H1 (cell line): ENCODE measurements at regions not wholly inside any gene's neighbourhood (a gene's known extent, or its start where the extent isn't known, plus 50 kb on each side); places are given as distances from the start of the nearest gene placed in this dataset.

Source experiments
- CTCF ChIA-PET: fragments of 300-600 bp; sonication (Branson Sonifier 250); formaldehyde crosslinking; loops from one replicate; lab custom pipeline; 2021; ENCODE audit not compliant: partially characterized antibody; lab: Charles Lee
- POLR2A ChIA-PET: fragments of 300-600 bp; sonication (Branson Sonifier 250); formaldehyde crosslinking; loops from one replicate; lab custom pipeline; 2021; ENCODE audit warnings: inconsistent platforms; ENCODE audit not compliant: partially characterized antibody; lab: Charles Lee
- DNase-seq, 2 experiments: peaks; one replicate each; pipeline versions ENCODE4 v3.0.0 to v3.0.0-alpha.2; 2010 to 2022; ENCODE audit warnings: low spot score in 2 of 2, low read depth in 1 of 2, mixed read lengths in 1 of 2
- FAIRE-seq: peaks from 2 replicates; lab custom pipeline; 2011; peaks lifted over from hg19 to GRCh38; lab: Jason Lieb, UNC
- H2AFZ ChIP-seq: 2 replicates; pipeline ENCODE4 v1.8.1; 2012; ENCODE audit warnings: low read length, inconsistent platforms
- H2AK5ac ChIP-seq: 2 replicates; pipeline ENCODE4 v1.6.1; 2013; ENCODE audit warnings: low read depth, low read length
- H2BK120ac ChIP-seq: replicated peaks from 2 replicates; pipeline ENCODE3; 2013; ENCODE audit warnings: low read depth, low read length, inconsistent platforms
- H2BK12ac ChIP-seq: 2 replicates; pipeline ENCODE4 v1.6.1; 2013; ENCODE audit warnings: low read depth, low read length
- H2BK15ac ChIP-seq: 2 replicates; pipeline ENCODE4 v1.6.1; 2013; ENCODE audit warnings: low read length
- H2BK20ac ChIP-seq: 2 replicates; pipeline ENCODE4 v1.6.1; 2013; ENCODE audit warnings: low read length
- H2BK5ac ChIP-seq: 2 replicates; pipeline ENCODE4 v1.6.1; 2013; ENCODE audit warnings: low read depth, low read length
- H3K14ac ChIP-seq: 2 replicates; pipeline ENCODE4 v1.6.1; 2013; ENCODE audit warnings: inconsistent platforms; ENCODE audit not compliant: insufficient read length
- H3K18ac ChIP-seq: 2 replicates; pipeline ENCODE4 v1.6.1; 2013; ENCODE audit warnings: low read length; ENCODE audit errors: extremely low read depth
- H3K23ac ChIP-seq: 2 replicates; pipeline ENCODE4 v1.6.1; 2013; ENCODE audit warnings: inconsistent platforms; ENCODE audit not compliant: insufficient read length
- H3K23me2 ChIP-seq: 2 replicates; pipeline ENCODE4 v1.6.1; 2013; ENCODE audit warnings: low read depth, low read length
- H3K27ac ChIP-seq: 2 replicates; pipeline ENCODE4 v1.6.1; 2011; ENCODE audit warnings: low read depth, low read length, inconsistent platforms
- H3K27me3 ChIP-seq, 4 experiments: replicated peaks in 1 of 4; 1 replicate in 1 of 4; 2 replicates in 3 of 4; pipeline versions ENCODE4 v1.6.1 to v1.8.1; 2011 to 2013; ENCODE audit warnings: low read length in 3 of 4, mild to moderate bottlenecking in 3 of 4, inconsistent platforms in 2 of 4, mixed read lengths in 2 of 4, moderate library complexity in 1 of 4; ENCODE audit not compliant: control insufficient read depth in 3 of 4, insufficient read depth in 3 of 4; ENCODE audit errors: extremely low read depth in 1 of 4
- H3K36me3 ChIP-seq, 4 experiments: 2 replicates each; pipeline versions ENCODE4 v1.6.1 to v1.8.1; 2011 to 2013; ENCODE audit warnings: mild to moderate bottlenecking in 4 of 4, low read length in 3 of 4, moderate library complexity in 2 of 4, control low read depth in 1 of 4, inconsistent platforms in 1 of 4; ENCODE audit not compliant: insufficient read depth in 4 of 4, control insufficient read depth in 2 of 4
- H3K4ac ChIP-seq: replicated peaks from 2 replicates; pipeline ENCODE3; 2013; ENCODE audit warnings: low read length, low read depth, mixed read lengths, inconsistent platforms; ENCODE audit not compliant: insufficient read length
- H3K4me1 ChIP-seq, 4 experiments: replicated peaks in 1 of 4; 1 replicate in 1 of 4; 2 replicates in 3 of 4; pipeline versions ENCODE4 v1.6.1 to v1.8.1; 2011 to 2013; ENCODE audit warnings: low read length in 3 of 4, inconsistent platforms in 2 of 4, mixed read lengths in 1 of 4; ENCODE audit not compliant: insufficient read depth in 4 of 4, control insufficient read depth in 3 of 4
- H3K4me2 ChIP-seq, 2 experiments: 2 replicates each; pipeline versions ENCODE4 v1.6.1 to v1.8.1; 2011 to 2013; ENCODE audit warnings: low read depth in 2 of 2, low read length in 2 of 2, control low read depth in 1 of 2, inconsistent platforms in 1 of 2, mild to moderate bottlenecking in 1 of 2; ENCODE audit not compliant: insufficient read depth in 1 of 2
- H3K4me3 ChIP-seq, 4 experiments: fragments of 200-600, 300-600 bp in 1 of 4; sonication (generic), shearing (Covaris generic), sonication (Bioruptor Twin) in 1 of 4; 2 replicates each; pipeline versions ENCODE4 v1.5.1 to v1.8.1; 2011 to 2016; ENCODE audit warnings: low read length in 4 of 4, low read depth in 3 of 4, control low read depth in 2 of 4, inconsistent platforms in 2 of 4, mild to moderate bottlenecking in 2 of 4, mixed read lengths in 1 of 4, moderate library complexity in 1 of 4; ENCODE audit not compliant: insufficient read depth in 2 of 4; ENCODE audit errors: extremely low read depth in 1 of 4
- H3K56ac ChIP-seq: replicated peaks from 2 replicates; pipeline ENCODE3; 2013; ENCODE audit warnings: low read depth, mild to moderate bottlenecking, mixed read lengths, low read length, inconsistent platforms; ENCODE audit not compliant: insufficient read length
- H3K79me1 ChIP-seq: 2 replicates; pipeline ENCODE4 v1.6.1; 2013; ENCODE audit warnings: low read depth, low read length, control low read depth
- H3K79me2 ChIP-seq, 2 experiments: 2 replicates each; pipeline versions ENCODE4 v1.6.1 to v1.8.1; 2012 to 2013; ENCODE audit warnings: low read length in 2 of 2, mild to moderate bottlenecking in 2 of 2, inconsistent platforms in 1 of 2; ENCODE audit not compliant: insufficient read depth in 2 of 2, control insufficient read depth in 1 of 2
- H3K9ac ChIP-seq, 4 experiments: replicated peaks in 1 of 4; 1 replicate in 1 of 4; 2 replicates in 3 of 4; pipeline versions ENCODE4 v1.6.1 to v1.8.1; 2011 to 2013; ENCODE audit warnings: low read depth in 3 of 4, low read length in 3 of 4, control low read depth in 2 of 4, mild to moderate bottlenecking in 2 of 4, moderate library complexity in 2 of 4, inconsistent platforms in 1 of 4; ENCODE audit errors: extremely low read depth in 1 of 4
- H3K9me3 ChIP-seq, 2 experiments: 2 replicates each; pipeline versions ENCODE4 v1.6.1 to v1.8.1; 2012 to 2013; ENCODE audit warnings: mild to moderate bottlenecking in 2 of 2, moderate library complexity in 2 of 2, control low read depth in 1 of 2, inconsistent platforms in 1 of 2, low read depth in 1 of 2, low read length in 1 of 2, mixed read lengths in 1 of 2; ENCODE audit not compliant: insufficient read depth in 2 of 2
- H4K20me1 ChIP-seq, 2 experiments: replicated peaks in 1 of 2; 2 replicates each; pipeline versions ENCODE3 to v1.8.1; 2011 to 2013; ENCODE audit warnings: inconsistent platforms in 2 of 2, low read length in 2 of 2, mild to moderate bottlenecking in 1 of 2; ENCODE audit not compliant: insufficient read depth in 2 of 2, control insufficient read depth in 1 of 2
- H4K5ac ChIP-seq: 2 replicates; pipeline ENCODE4 v1.6.1; 2013; ENCODE audit warnings: low read length, low read depth, mixed read lengths, inconsistent platforms; ENCODE audit not compliant: insufficient read length
- H4K8ac ChIP-seq: 2 replicates; pipeline ENCODE4 v1.8.0; 2013; ENCODE audit warnings: mild to moderate bottlenecking, moderate library complexity, low read length, inconsistent platforms; ENCODE audit not compliant: insufficient read depth; ENCODE audit errors: extremely low read depth
- H4K91ac ChIP-seq: replicated peaks from 2 replicates; pipeline ENCODE3; 2013; ENCODE audit warnings: low read length, mixed read lengths, inconsistent platforms; ENCODE audit not compliant: insufficient read length
- BRCA1 ChIP-seq: IDR thresholded peaks from 2 replicates; pipeline ENCODE4 v1.6.1; 2012; ENCODE audit warnings: low read depth, low read length, improper control_type of control experiment
- CHD1 ChIP-seq: IDR thresholded peaks from 2 replicates; pipeline ENCODE4 v1.6.1; 2012; ENCODE audit warnings: low read depth, low read length, improper control_type of control experiment
- CHD2 ChIP-seq: IDR thresholded peaks from 2 replicates; pipeline ENCODE4 v1.6.1; 2012; ENCODE audit warnings: low read length, improper control_type of control experiment
- E2F6 ChIP-seq: IDR thresholded peaks from 2 replicates; pipeline ENCODE4 v1.6.1; 2012; ENCODE audit warnings: inconsistent platforms
- EP300 ChIP-seq, 2 experiments: IDR thresholded peaks; 1 replicate in 1 of 2; 2 replicates in 1 of 2; pipeline ENCODE4 v1.6.1; 2011 to 2012; ENCODE audit warnings: low read depth in 2 of 2, low read length in 2 of 2, mild to moderate bottlenecking in 2 of 2, borderline replicate concordance in 1 of 2, inconsistent platforms in 1 of 2, moderate library complexity in 1 of 2
- JUND ChIP-seq: IDR thresholded peaks from 2 replicates; pipeline ENCODE4 v1.6.1; 2011; ENCODE audit warnings: mild to moderate bottlenecking, improper control_type of control experiment, low read length
- RAD21 ChIP-seq, 2 experiments: IDR thresholded peaks in 1 of 2; conservative IDR thresholded peaks in 1 of 2; 2 replicates each; pipeline ENCODE4 v1.6.1; 2011; ENCODE audit warnings: low read depth in 2 of 2, low read length in 2 of 2, improper control_type of control experiment in 1 of 2, inconsistent platforms in 1 of 2, mild to moderate bottlenecking in 1 of 2, moderate library complexity in 1 of 2
- RFX5 ChIP-seq: IDR thresholded peaks from 2 replicates; pipeline ENCODE4 v1.6.1; 2011; ENCODE audit warnings: low read depth, low read length, improper control_type of control experiment, borderline replicate concordance
- SIRT6 ChIP-seq: IDR thresholded peaks from one replicate; pipeline ENCODE4 v1.7.1; 2012; ENCODE audit warnings: low read length, inconsistent platforms
- SP2 ChIP-seq: IDR thresholded peaks from 2 replicates; pipeline ENCODE4 v1.6.1; 2012; ENCODE audit warnings: mild to moderate bottlenecking, low read length, inconsistent platforms
- SP4 ChIP-seq: IDR thresholded peaks from 2 replicates; pipeline ENCODE4 v1.6.1; 2012; ENCODE audit warnings: low read length, inconsistent platforms
- WGBS, 2 experiments: shearing (Covaris generic) in 1 of 2; methylation state at CpG; one replicate each; pipeline versions ENCODE4 v1.1.6 to v1.1.7; 2013 to 2015; ENCODE audit warnings: low lambda C conversion rate in 2 of 2, mixed read lengths in 2 of 2, inconsistent platforms in 1 of 2, low coverage in 1 of 2, missing lambda C conversion rate in 1 of 2; ENCODE audit not compliant: insufficient replicate concordance in 2 of 2, insufficient coverage in 1 of 2, insufficient read length in 1 of 2; ENCODE audit errors: extremely low coverage in 1 of 2, missing lambda C conversion rate in 1 of 2; 5-methylcytosine and 5-hydroxymethylcytosine counted together

GRCh38 chr6:164013480-164014208 lies 599.1 kb downstream of the QKI start:
- POLR2A ChIA-PET: no interaction called here
- Histone ChIP-seq H2AFZ (no peak overlapping the region), H2BK20ac (no peak overlapping the region), H3K79me1 (no peaks in the 10 kb centered on the region), H4K91ac (no peak overlapping the region), H3K4ac (no peak overlapping the region), H4K20me1 (peaks cover 0 to 2% of the 10 kb centered on the region in 2 experiments), H3K14ac (no peak overlapping the region), H3K4me2 (no peak overlapping the region; a peak in 1 of 4 replicates), H3K36me3 (no peaks in the 10 kb centered on the region; a peak in 1 of 8 replicates), H3K27ac (no peak overlapping the region), H3K56ac (no peak overlapping the region), H2BK12ac (no peak overlapping the region), H4K5ac (no peak overlapping the region), H2BK120ac (no peak overlapping the region), H3K23me2 (no peaks in the 10 kb centered on the region), H3K23ac (no peak overlapping the region), H3K9me3 (no peaks in the 10 kb centered on the region), H3K27me3 (no peaks in the 10 kb centered on the region; a peak in 1 of 7 replicates), H3K9ac (no peak overlapping the region), H2AK5ac (no peak overlapping the region), H2BK15ac (no peak overlapping the region), H3K79me2 (no peaks in the 10 kb centered on the region), H2BK5ac (no peak overlapping the region), H3K18ac (no peak overlapping the region), H4K8ac (no peak overlapping the region), H3K4me1 (peaks cover 0 to 12% (median 6%) of the 10 kb centered on the region in 4 experiments; a peak in 5 of 7 replicates), H3K4me3 (no peak overlapping the region)
- DNase-seq: no peak
- CTCF ChIA-PET: no interaction called here
- 91% methylated on average over 5 of the region's 5 CpGs; no CpG with 5 or more reads in 1 of the 2 experiments for WGBS, 2 experiments
- no peak for FAIRE-seq
- TF ChIP-seq RFX5: no peak
- TF ChIP-seq E2F6: no peak
- no peak for TF ChIP-seq SIRT6
- TF ChIP-seq CHD2: no peak
- TF ChIP-seq JUND: no peak
- TF ChIP-seq EP300 (IDR thresholded peaks at IDR 0.05; ENCODE audit: borderline replicate concordance in 1 of 2, low read depth in 2 of 2, low read length in 2 of 2): no peak
- TF ChIP-seq RAD21 (IDR thresholded peaks at IDR 0.05 in 1 of 2, conservative IDR thresholded peaks at IDR 0.05 in 1 of 2; ENCODE audit: low read depth in 2 of 2, low read length in 2 of 2): no peak
- no peak for TF ChIP-seq SP2
- no peak for TF ChIP-seq SP4
- TF ChIP-seq CHD1: no peak
- TF ChIP-seq BRCA1: no peak
